K562 (cell line): ENCODE measurements at regions not wholly inside any gene's neighbourhood (a gene's known extent, or its start where the extent isn't known, plus 50 kb on each side); places are given as distances from the start of the nearest gene placed in this dataset.

ENCODE experiments used
- ATAC-seq: fragments of 200-7000 bp; cut with Tn5 transposase; 3 replicates; pipeline ENCODE4 v1.9.1; 2020; ENCODE audit warnings: moderate library complexity
- BruUV-seq: library from RNA; stranded (reverse); fragments of 400-500 nt; replicated peaks from 2 replicates; lab custom pipeline; 2021; lab: Mats Ljungman, UMichigan
- CTCF ChIA-PET: fragments of 300-600 bp; formaldehyde crosslinking; extraction: SDS; loops from one replicate; lab custom pipeline; 2021; ENCODE audit warnings: low intra/inter-chr PET ratio; lab: Yijun Ruan, JAX
- POLR2A ChIA-PET: fragments of 300-600, 350-650 bp; sonication (Branson Sonifier 250); formaldehyde crosslinking; extraction: SDS; loops from one replicate; lab custom pipeline; 2021; ENCODE audit warnings: antibody characterized with exemption, inconsistent platforms; lab: Yijun Ruan, JAX
- DNase-seq, 4 experiments: peaks; one replicate each; pipeline versions ENCODE4 v3.0.0 to v3.0.0-alpha.2; 2011 to 2018; ENCODE audit warnings: low spot score in 3 of 4, mixed read lengths in 3 of 4; ENCODE audit errors: extremely low read depth in 1 of 4
- FAIRE-seq: peaks from 2 replicates; lab custom pipeline; 2011; peaks lifted over from hg19 to GRCh38; lab: Jason Lieb, UNC
- H2AFZ ChIP-seq: 2 replicates; pipeline ENCODE4 v1.6.0; 2011; ENCODE audit warnings: low read depth, low read length, control low read depth, inconsistent platforms
- H3K27ac ChIP-seq: fragments of 200-600 bp; 3 replicates; pipeline ENCODE4 v1.8.0; 2011; ENCODE audit warnings: low read depth, mild to moderate bottlenecking, control low read depth, inconsistent platforms, low read length, moderate library complexity, mixed read lengths; ENCODE audit errors: extremely low read depth
- H3K27me3 ChIP-seq, 2 experiments: fragments of 300-600 bp in 1 of 2; 2 replicates in 1 of 2; 3 replicates in 1 of 2; pipeline versions ENCODE4 v1.6.0 to v1.8.0; 2011; ENCODE audit warnings: inconsistent platforms in 2 of 2, low read length in 2 of 2, mild to moderate bottlenecking in 1 of 2, mixed read lengths in 1 of 2, moderate library complexity in 1 of 2; ENCODE audit not compliant: control insufficient read depth in 2 of 2, insufficient read depth in 2 of 2
- H3K36me3 ChIP-seq: fragments of 300-600 bp; 3 replicates; pipeline ENCODE4 v1.8.0; 2011; ENCODE audit warnings: mild to moderate bottlenecking, low read length, inconsistent platforms; ENCODE audit not compliant: control insufficient read depth, insufficient read depth
- H3K4me1 ChIP-seq, 2 experiments: fragments of 200-600 bp in 1 of 2; replicated peaks in 1 of 2; 2 replicates in 1 of 2; 3 replicates in 1 of 2; pipeline versions ENCODE4 v1.5.1 to v1.8.0; 2011; ENCODE audit warnings: inconsistent platforms in 2 of 2, low read length in 2 of 2, mild to moderate bottlenecking in 1 of 2, mixed read lengths in 1 of 2, moderate library complexity in 1 of 2; ENCODE audit not compliant: control insufficient read depth in 2 of 2, insufficient read depth in 2 of 2
- H3K4me2 ChIP-seq: 2 replicates; pipeline ENCODE4 v1.6.1; 2011; ENCODE audit warnings: low read length, control low read depth, inconsistent platforms, mixed read lengths; ENCODE audit not compliant: insufficient read depth
- H3K4me3 ChIP-seq: fragments of 200-600 bp; sonication (generic), shearing (Covaris generic); 2 replicates; pipeline ENCODE4 v1.5.1; 2016; ENCODE audit warnings: control low read depth, inconsistent platforms
- H3K79me2 ChIP-seq: fragments of 200-600 bp; 3 replicates; pipeline ENCODE4 v1.8.0; 2011; ENCODE audit warnings: low read length, inconsistent platforms; ENCODE audit not compliant: control insufficient read depth, insufficient read depth
- H3K9ac ChIP-seq, 2 experiments: 2 replicates each; pipeline versions ENCODE4 v1.6.0 to v1.6.1; 2011; ENCODE audit warnings: low read depth in 2 of 2, low read length in 2 of 2, control low read depth in 1 of 2, inconsistent platforms in 1 of 2, mild to moderate bottlenecking in 1 of 2, mixed read lengths in 1 of 2; ENCODE audit not compliant: insufficient read depth in 1 of 2
- H3K9me1 ChIP-seq: one replicate; pipeline ENCODE4 v1.6.0; 2011; ENCODE audit warnings: inconsistent platforms, mild to moderate bottlenecking, low read length, moderate library complexity; ENCODE audit not compliant: control insufficient read depth, insufficient read depth
- H3K9me3 ChIP-seq: replicated peaks from 2 replicates; pipeline ENCODE4 v1.5.1; 2011; ENCODE audit warnings: low read depth, low read length, inconsistent platforms; ENCODE audit not compliant: control insufficient read depth, insufficient read depth
- H4K20me1 ChIP-seq: replicated peaks from 2 replicates; pipeline ENCODE4 v1.6.1; 2011; ENCODE audit warnings: low read length, inconsistent platforms, mixed read lengths; ENCODE audit not compliant: control insufficient read depth, insufficient read depth
- ARID3A ChIP-seq: IDR thresholded peaks from 2 replicates; pipeline ENCODE4 v1.6.1; 2012; ENCODE audit warnings: low read depth, low read length, improper control_type of control experiment, borderline replicate concordance
- ARNT ChIP-seq, 2 experiments: fragments of 450-650 bp; IDR thresholded peaks; 2 replicates each; pipeline ENCODE4 v1.6.1; 2016; ENCODE audit warnings: mild to moderate bottlenecking in 1 of 2
- CBX1 ChIP-seq: sonication (generic); IDR thresholded peaks from 2 replicates; pipeline ENCODE4 v1.6.1; 2016; ENCODE audit warnings: antibody characterized with exemption, low read depth, mild to moderate bottlenecking
- GTF2A2 ChIP-seq: IDR thresholded peaks from 2 replicates; pipeline ENCODE4 v1.6.1; 2016; ENCODE audit warnings: mild to moderate bottlenecking, missing genetic modification characterization, missing compliant biosample characterization
- GTF2B ChIP-seq: IDR thresholded peaks from 2 replicates; pipeline ENCODE4 v1.6.1; 2011; ENCODE audit not compliant: insufficient read length; ENCODE audit errors: extremely low read depth
- KDM4B ChIP-seq, 2 experiments: fragments of 450-650 bp in 1 of 2; sonication (generic) in 1 of 2; IDR thresholded peaks; 2 replicates each; pipeline ENCODE4 v1.6.1; 2016 to 2017; ENCODE audit warnings: borderline replicate concordance in 2 of 2, antibody characterized with exemption in 1 of 2, low read depth in 1 of 2, mild to moderate bottlenecking in 1 of 2
- NFE2 ChIP-seq: IDR thresholded peaks from 2 replicates; pipeline ENCODE4 v1.6.1; 2014; ENCODE audit warnings: antibody characterized with exemption, low read depth
- PML ChIP-seq: IDR thresholded peaks from 2 replicates; pipeline ENCODE4 v1.6.1; 2012; ENCODE audit warnings: low read length, inconsistent platforms
- POLR2B ChIP-seq: fragments of 450-650 bp; IDR thresholded peaks from 2 replicates; pipeline ENCODE4 v1.6.1; 2018; ENCODE audit warnings: low read depth; ENCODE audit not compliant: partially characterized antibody
- SMAD1 ChIP-seq: fragments of 150-350 bp; IDR thresholded peaks from 2 replicates; pipeline ENCODE4 v1.6.1; 2014; ENCODE audit warnings: low read length, low read depth; ENCODE audit not compliant: partially characterized antibody
- SUPT5H ChIP-seq: fragments of 450-650 bp; IDR thresholded peaks from 2 replicates; pipeline ENCODE4 v1.6.1; 2016
- TEAD4 ChIP-seq, 2 experiments: sonication (generic) in 1 of 2; formaldehyde crosslinking in 1 of 2; IDR thresholded peaks; 2 replicates each; pipeline versions ENCODE4 v1.6.1 to v1.8.0; 2012 to 2022; ENCODE audit warnings: borderline replicate concordance in 1 of 2, inconsistent platforms in 1 of 2, low read length in 1 of 2, mild to moderate bottlenecking in 1 of 2, missing genetic modification reagents in 1 of 2
- ZBTB49 ChIP-seq: sonication (generic); formaldehyde crosslinking; IDR thresholded peaks from 2 replicates; pipeline ENCODE4 v1.8.0; 2022; ENCODE audit warnings: missing genetic modification reagents, mild to moderate bottlenecking, borderline replicate concordance
- ZC3H8 ChIP-seq: fragments of 450-650 bp; IDR thresholded peaks from 2 replicates; pipeline ENCODE4 v1.6.1; 2017
- WGBS: fragments of 100-300 bp; shearing (Covaris generic); methylation state at CpG from one replicate; pipeline ENCODE4 v1.1.6; 2016; ENCODE audit warnings: low coverage, mixed read lengths; ENCODE audit not compliant: insufficient coverage; ENCODE audit errors: missing lambda C conversion rate; 5-methylcytosine and 5-hydroxymethylcytosine counted together
- in situ Hi-C: fragments of 300-500 bp; cut with MboI; formaldehyde crosslinking; loops from 4 replicates; pipeline ENCODE4 v1.15.0; 2018; ENCODE audit warnings: inconsistent platforms, mixed read lengths
- intact Hi-C: fragments of 100-400 bp; cut with micrococcal nuclease; formaldehyde crosslinking; loops from 2 replicates; pipeline ENCODE4 v1.14.2; 2022
- TF ChIP-seq, protein P1 (sequence below): fragments of 250-450 bp; sonication (Bioruptor Pico); IDR thresholded peaks from 2 replicates; pipeline ENCODE4 v1.4.0; 2020; ENCODE audit warnings: borderline replicate concordance

- ChIA-PET CTCF (no interaction called here), POLR2A (interaction anchor here (0.6 to 1.0 kb wide), 3 partner anchors 58 to 385 kb away, joined by 3 read pairs; no protein-coding TSS in a partner anchor)
- no peak for FAIRE-seq
- Histone ChIP-seq H2AFZ (0 out of 2 replicates have a peak overlapping the region, but pooled peaks have one; percentile 24), H3K4me1 (0 out of 5 replicates have a peak, but pooled peaks cover 0 to 2% of the 10 kb centered on the region in 2 experiments), H3K27me3 (no peaks in the 10 kb centered on the region), H3K9me3 (no peaks in the 10 kb centered on the region), H3K9ac (no peak overlapping the region), H3K79me2 (no peaks in the 10 kb centered on the region), H3K9me1 (no peaks in the 10 kb centered on the region), H3K27ac (no peak overlapping the region), H3K4me3 (no peak overlapping the region), H3K36me3 (no peaks in the 10 kb centered on the region), H3K4me2 (no peak overlapping the region), H4K20me1 (no peaks in the 10 kb centered on the region)
- whole genome bisulfite sequencing: 38% methylated on average over 10 of the region's 10 CpGs
- TSS peak; percentile 80 for BruUV-seq
- intact Hi-C loops: loop anchor here (10.0 kb wide), 1 partner anchor 942 kb away; no protein-coding TSS in a partner anchor
- peak; percentile 59 for ATAC-seq
- DNase-seq: no peak
- in situ Hi-C loops: loop anchor here (10.0 kb wide), 1 partner anchor 222 kb away; no protein-coding TSS in a partner anchor
- TF ChIP-seq ARNT (IDR thresholded peaks at IDR 0.05) (no peak), KDM4B (IDR thresholded peaks at IDR 0.05; ENCODE audit: borderline replicate concordance in 2 of 2, low read depth in 1 of 2) (peak in 1 of 2 experiments; percentile 76; a peak in 2 of 4 replicates), GTF2B (peak; percentile 61), TEAD4 (IDR thresholded peaks at IDR 0.05; ENCODE audit: low read length) (peak; percentile 49), TEAD4 (CRISPR knock-in tag; IDR thresholded peaks at IDR 0.05; ENCODE audit: borderline replicate concordance) (no peak), PML (peak; percentile 93), POLR2B (peak; percentile 30), SUPT5H (peak; percentile 32; the same call in 1 of the 2 replicates), NFE2 (peak; percentile 38), GTF2A2 (tag) (0 out of 2 replicates have a peak, but pooled peaks have one; percentile 71), SMAD1 (peak; percentile 56), ARID3A (no peak), ZC3H8 (peak; percentile 86; the same call in 1 of the 2 replicates), CBX1 (peak; percentile 70), ZBTB49 (no peak)
- TF ChIP-seq, protein P1, sequence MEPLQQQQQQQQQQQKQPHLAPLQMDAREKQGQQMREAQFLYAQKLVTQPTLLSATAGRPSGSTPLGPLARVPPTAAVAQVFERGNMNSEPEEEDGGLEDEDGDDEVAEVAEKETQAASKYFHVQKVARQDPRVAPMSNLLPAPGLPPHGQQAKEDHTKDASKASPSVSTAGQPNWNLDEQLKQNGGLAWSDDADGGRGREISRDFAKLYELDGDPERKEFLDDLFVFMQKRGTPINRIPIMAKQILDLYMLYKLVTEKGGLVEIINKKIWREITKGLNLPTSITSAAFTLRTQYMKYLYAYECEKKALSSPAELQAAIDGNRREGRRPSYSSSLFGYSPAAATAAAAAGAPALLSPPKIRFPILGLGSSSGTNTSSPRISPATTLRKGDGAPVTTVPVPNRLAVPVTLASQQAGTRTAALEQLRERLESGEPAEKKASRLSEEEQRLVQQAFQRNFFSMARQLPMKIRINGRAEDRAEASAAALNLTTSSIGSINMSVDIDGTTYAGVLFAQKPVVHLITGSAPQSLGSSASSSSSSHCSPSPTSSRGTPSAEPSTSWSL (CRISPR knock-in tag): no peak
Measured at GRCh38 chr3:71873093-71873611, 88.2 kb upstream of the PROK2 start.
